ENCODE measurements at regions not wholly inside any gene's neighbourhood (a gene's known extent, or its start where the extent isn't known, plus 50 kb on each side); places are given as distances from the start of the nearest gene placed in this dataset.

DNA sequence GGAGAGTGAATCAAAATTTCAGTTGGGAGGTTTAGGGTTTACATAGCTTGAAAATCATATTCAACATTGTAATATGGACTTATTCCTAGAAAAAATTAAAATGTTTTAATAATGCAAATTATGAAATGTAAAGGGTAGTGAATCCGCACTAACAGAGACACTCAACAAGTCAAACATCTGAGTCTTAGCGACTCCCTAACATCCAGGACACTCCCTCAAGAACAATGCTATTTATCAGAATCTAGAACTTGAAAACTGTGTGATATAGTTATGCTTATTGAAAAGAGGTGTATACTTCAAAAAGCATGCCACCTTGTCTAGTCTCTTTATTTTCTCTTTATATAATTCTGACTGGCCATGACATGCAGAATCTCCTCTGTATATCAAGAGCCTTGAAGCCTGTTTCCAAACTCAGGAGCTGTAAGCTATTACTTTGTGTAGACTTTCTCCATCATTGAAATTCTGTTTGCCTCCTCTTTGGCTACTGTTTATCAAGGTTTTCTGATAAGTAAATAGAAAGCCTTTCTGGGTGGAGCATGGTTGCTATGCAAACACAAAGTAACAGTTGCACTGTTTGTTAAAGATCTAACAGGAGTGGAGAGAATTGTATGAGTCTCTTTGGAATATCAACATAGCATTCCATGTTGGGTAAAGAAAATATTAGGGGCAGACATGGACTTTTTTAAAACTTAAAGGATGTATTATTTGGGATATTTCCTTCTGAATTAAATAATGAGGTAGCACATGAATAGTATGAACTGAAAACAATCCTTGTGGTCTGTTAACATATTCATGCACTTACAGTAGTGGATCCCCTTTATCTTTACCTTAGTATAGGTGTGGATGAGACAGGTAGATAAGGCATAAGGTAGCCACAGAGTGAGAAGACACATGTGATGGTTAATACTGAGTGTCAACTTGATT lies 56.4 kb upstream of the MBNL2 start:
- Histone ChIP-seq H3K9ac (ENCODE audit: insufficient read depth, low read depth, low read length) (no peak overlapping the region), H3K4me3 (replicated peaks in 1 of 3; ENCODE audit: insufficient read depth in 1 of 3, low read depth in 2 of 3, low read length in 3 of 3) (no peak overlapping the region), H3K27ac (ENCODE audit: extremely low read length, insufficient read depth, low read length) (no peak overlapping the region), H2AFZ (ENCODE audit: low read length) (no peak overlapping the region), H3K4me1 (ENCODE audit: insufficient read depth, low read length) (peaks cover 12% of the 10 kb centered on the region), H3K9me3 (ENCODE audit: low read length) (no peaks in the 10 kb centered on the region), H3K4me2 (ENCODE audit: low read depth, low read length) (no peak overlapping the region), H3K27me3 (ENCODE audit: control insufficient read depth in 1 of 2, insufficient read depth in 2 of 2, low read length in 2 of 2) (peaks cover 0 to 7% of the 10 kb centered on the region in 2 experiments; a peak in 1 of 5 replicates), H4K20me1 (ENCODE audit: insufficient read depth, low read length) (no peaks in the 10 kb centered on the region), H3K36me3 (replicated peaks in 1 of 2; ENCODE audit: control insufficient read depth in 1 of 2, insufficient read depth in 2 of 2, low read length in 2 of 2) (no peaks in the 10 kb centered on the region), H3K79me2 (ENCODE audit: insufficient read depth, low read length) (no peaks in the 10 kb centered on the region)
- DNase-seq (ENCODE audit: low spot score): peak; percentile 68
- ChIA-PET CTCF (ENCODE audit: low intra/inter-chr PET ratio, low total read pairs) (no interaction called here), POLR2A (no interaction called here)
- in situ Hi-C loops (cut with HindIII; ENCODE audit: extremely low pct_ligation_motif_present, low pct_unique_long_range_greater_than_20kb): no loop called here
- intact Hi-C loops (cut with micrococcal nuclease; ENCODE audit: unreplicated experiment): no loop called here
- WGBS (ENCODE audit: low lambda C conversion rate): 79% methylated on average over 2 of the region's 2 CpGs
- peak; percentile 12 for FAIRE-seq
- peak; percentile 93 for ATAC-seq
- BruUV-seq (replicated peaks): no TSS peak
- TF ChIP-seq, protein P1, sequence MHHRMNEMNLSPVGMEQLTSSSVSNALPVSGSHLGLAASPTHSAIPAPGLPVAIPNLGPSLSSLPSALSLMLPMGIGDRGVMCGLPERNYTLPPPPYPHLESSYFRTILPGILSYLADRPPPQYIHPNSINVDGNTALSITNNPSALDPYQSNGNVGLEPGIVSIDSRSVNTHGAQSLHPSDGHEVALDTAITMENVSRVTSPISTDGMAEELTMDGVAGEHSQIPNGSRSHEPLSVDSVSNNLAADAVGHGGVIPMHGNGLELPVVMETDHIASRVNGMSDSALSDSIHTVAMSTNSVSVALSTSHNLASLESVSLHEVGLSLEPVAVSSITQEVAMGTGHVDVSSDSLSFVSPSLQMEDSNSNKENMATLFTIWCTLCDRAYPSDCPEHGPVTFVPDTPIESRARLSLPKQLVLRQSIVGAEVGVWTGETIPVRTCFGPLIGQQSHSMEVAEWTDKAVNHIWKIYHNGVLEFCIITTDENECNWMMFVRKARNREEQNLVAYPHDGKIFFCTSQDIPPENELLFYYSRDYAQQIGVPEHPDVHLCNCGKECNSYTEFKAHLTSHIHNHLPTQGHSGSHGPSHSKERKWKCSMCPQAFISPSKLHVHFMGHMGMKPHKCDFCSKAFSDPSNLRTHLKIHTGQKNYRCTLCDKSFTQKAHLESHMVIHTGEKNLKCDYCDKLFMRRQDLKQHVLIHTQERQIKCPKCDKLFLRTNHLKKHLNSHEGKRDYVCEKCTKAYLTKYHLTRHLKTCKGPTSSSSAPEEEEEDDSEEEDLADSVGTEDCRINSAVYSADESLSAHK (CRISPR knock-in tag; IDR thresholded peaks at IDR 0.05; ENCODE audit: borderline replicate concordance): no peak
- peak; percentile 97 for TF ChIP-seq SP5 (CRISPR knock-in tag; IDR thresholded peaks at IDR 0.05; ENCODE audit: borderline replicate concordance, low read depth)
- TF ChIP-seq, protein P2, sequence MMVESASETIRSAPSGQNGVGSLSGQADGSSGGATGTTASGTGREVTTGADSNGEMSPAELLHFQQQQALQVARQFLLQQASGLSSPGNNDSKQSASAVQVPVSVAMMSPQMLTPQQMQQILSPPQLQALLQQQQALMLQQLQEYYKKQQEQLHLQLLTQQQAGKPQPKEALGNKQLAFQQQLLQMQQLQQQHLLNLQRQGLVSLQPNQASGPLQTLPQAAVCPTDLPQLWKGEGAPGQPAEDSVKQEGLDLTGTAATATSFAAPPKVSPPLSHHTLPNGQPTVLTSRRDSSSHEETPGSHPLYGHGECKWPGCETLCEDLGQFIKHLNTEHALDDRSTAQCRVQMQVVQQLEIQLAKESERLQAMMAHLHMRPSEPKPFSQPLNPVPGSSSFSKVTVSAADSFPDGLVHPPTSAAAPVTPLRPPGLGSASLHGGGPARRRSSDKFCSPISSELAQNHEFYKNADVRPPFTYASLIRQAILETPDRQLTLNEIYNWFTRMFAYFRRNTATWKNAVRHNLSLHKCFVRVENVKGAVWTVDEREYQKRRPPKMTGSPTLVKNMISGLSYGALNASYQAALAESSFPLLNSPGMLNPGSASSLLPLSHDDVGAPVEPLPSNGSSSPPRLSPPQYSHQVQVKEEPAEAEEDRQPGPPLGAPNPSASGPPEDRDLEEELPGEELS (CRISPR knock-in tag; IDR thresholded peaks at IDR 0.05): peak; percentile 57; the same call in 1 of the 2 replicates
- no peak for TF ChIP-seq MTA3 (CRISPR knock-in tag; IDR thresholded peaks at IDR 0.05)
- no peak for TF ChIP-seq CHD2 (IDR thresholded peaks at IDR 0.05; ENCODE audit: low read depth, low read length)
- TF ChIP-seq ZMYM4 (CRISPR knock-in tag; IDR thresholded peaks at IDR 0.05): no peak
- TF ChIP-seq, protein P3, sequence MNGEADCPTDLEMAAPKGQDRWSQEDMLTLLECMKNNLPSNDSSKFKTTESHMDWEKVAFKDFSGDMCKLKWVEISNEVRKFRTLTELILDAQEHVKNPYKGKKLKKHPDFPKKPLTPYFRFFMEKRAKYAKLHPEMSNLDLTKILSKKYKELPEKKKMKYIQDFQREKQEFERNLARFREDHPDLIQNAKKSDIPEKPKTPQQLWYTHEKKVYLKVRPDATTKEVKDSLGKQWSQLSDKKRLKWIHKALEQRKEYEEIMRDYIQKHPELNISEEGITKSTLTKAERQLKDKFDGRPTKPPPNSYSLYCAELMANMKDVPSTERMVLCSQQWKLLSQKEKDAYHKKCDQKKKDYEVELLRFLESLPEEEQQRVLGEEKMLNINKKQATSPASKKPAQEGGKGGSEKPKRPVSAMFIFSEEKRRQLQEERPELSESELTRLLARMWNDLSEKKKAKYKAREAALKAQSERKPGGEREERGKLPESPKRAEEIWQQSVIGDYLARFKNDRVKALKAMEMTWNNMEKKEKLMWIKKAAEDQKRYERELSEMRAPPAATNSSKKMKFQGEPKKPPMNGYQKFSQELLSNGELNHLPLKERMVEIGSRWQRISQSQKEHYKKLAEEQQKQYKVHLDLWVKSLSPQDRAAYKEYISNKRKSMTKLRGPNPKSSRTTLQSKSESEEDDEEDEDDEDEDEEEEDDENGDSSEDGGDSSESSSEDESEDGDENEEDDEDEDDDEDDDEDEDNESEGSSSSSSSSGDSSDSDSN (CRISPR knock-in tag; IDR thresholded peaks at IDR 0.05): no peak
- no peak for TF ChIP-seq ZNF883 (CRISPR knock-in tag; IDR thresholded peaks at IDR 0.05; ENCODE audit: not compliant biosample characterization)
- no peak for TF ChIP-seq SOX13 (IDR thresholded peaks at IDR 0.05)
- TF ChIP-seq SOX13 (CRISPR knock-in tag; conservative IDR thresholded peaks at IDR 0.05 in 1 of 2, IDR thresholded peaks at IDR 0.05 in 1 of 2): peak in 1 of 2 experiments; percentile 46; a peak in 2 of 4 replicates
- TF ChIP-seq SRSF1 (optimal IDR thresholded peaks at IDR 0.05; ENCODE audit: low read depth, low read length): no peak
- TF ChIP-seq ZNF260 (CRISPR knock-in tag; IDR thresholded peaks at IDR 0.05; ENCODE audit: borderline replicate concordance, low read depth): no peak
- TF ChIP-seq ZNF577 (CRISPR knock-in tag; IDR thresholded peaks at IDR 0.05; ENCODE audit: borderline replicate concordance, low read depth): no peak
- TF ChIP-seq ATAD3A (CRISPR knock-in tag; IDR thresholded peaks at IDR 0.05): no peak
